ENCODE measurements at regions not wholly inside any gene's neighbourhood (a gene's known extent, or its start where the extent isn't known, plus 50 kb on each side); places are given as distances from the start of the nearest gene placed in this dataset.
"Not testable (repeated sequence)": the region's sequence is repeated elsewhere in the genome, so short reads cannot be mapped to it uniquely, and the experiment has no call there.

DNA sequence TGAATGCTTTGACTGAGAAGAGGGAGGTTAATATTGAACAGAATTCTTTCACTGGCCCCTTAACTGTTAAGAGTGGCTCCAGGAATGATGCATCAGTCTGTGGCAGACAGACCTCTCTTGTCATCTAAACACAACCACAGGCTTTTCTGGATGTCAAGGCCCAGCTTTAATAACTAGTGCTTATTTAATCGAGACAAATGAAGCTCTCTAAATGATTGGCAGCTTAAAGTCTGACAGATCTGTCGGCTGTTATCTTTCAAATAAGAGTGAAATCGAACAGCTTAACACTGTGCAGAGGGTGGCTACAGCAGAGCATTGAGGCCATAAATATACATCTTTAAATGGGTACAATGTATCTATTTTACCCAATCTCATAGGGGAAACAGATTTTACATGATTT is 500.8 kb upstream of the PABPC4L start:
- H3K36me3 ChIP-seq (ENCODE audit: low read length): no peaks in the 10 kb centered on the region
- H3K9me2 ChIP-seq (replicated peaks; ENCODE audit: insufficient read depth, low read length): no peaks in the 10 kb centered on the region
- H3K79me2 ChIP-seq (ENCODE audit: insufficient read depth, low read length): no peaks in the 10 kb centered on the region
- H4K20me1 ChIP-seq (ENCODE audit: low read depth, low read length): no peaks in the 10 kb centered on the region
- H3K9ac ChIP-seq (ENCODE audit: low read length): no peak overlapping the region
- no peak overlapping the region for H2AFZ ChIP-seq (ENCODE audit: low read depth, low read length, severe bottlenecking)
- no peaks in the 10 kb centered on the region for H3K27me3 ChIP-seq (ENCODE audit: low read length)
- H3K4me2 ChIP-seq (ENCODE audit: low read depth, low read length, poor library complexity, severe bottlenecking): no peak overlapping the region
- no peaks in the 10 kb centered on the region for H3K9me3 ChIP-seq (ENCODE audit: insufficient read depth, low read length)
- no peaks in the 10 kb centered on the region for H3F3A ChIP-seq (ENCODE audit: insufficient read depth)
- no peak for TF ChIP-seq EZH2phosphoT487 (conservative IDR thresholded peaks at IDR 0.05; ENCODE audit: low read length)
- TF ChIP-seq, protein P1, sequence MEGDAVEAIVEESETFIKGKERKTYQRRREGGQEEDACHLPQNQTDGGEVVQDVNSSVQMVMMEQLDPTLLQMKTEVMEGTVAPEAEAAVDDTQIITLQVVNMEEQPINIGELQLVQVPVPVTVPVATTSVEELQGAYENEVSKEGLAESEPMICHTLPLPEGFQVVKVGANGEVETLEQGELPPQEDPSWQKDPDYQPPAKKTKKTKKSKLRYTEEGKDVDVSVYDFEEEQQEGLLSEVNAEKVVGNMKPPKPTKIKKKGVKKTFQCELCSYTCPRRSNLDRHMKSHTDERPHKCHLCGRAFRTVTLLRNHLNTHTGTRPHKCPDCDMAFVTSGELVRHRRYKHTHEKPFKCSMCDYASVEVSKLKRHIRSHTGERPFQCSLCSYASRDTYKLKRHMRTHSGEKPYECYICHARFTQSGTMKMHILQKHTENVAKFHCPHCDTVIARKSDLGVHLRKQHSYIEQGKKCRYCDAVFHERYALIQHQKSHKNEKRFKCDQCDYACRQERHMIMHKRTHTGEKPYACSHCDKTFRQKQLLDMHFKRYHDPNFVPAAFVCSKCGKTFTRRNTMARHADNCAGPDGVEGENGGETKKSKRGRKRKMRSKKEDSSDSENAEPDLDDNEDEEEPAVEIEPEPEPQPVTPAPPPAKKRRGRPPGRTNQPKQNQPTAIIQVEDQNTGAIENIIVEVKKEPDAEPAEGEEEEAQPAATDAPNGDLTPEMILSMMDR (IDR thresholded peaks at IDR 0.05; ENCODE audit: insufficient read depth, low read length, poor library complexity, severe bottlenecking): no peak
- no peak overlapping the region for H3K4me3 ChIP-seq (ENCODE audit: insufficient read depth, low read length, poor library complexity, severe bottlenecking)
- no peak overlapping the region for H3K27ac ChIP-seq (ENCODE audit: low read depth, low read length)

DNA sequence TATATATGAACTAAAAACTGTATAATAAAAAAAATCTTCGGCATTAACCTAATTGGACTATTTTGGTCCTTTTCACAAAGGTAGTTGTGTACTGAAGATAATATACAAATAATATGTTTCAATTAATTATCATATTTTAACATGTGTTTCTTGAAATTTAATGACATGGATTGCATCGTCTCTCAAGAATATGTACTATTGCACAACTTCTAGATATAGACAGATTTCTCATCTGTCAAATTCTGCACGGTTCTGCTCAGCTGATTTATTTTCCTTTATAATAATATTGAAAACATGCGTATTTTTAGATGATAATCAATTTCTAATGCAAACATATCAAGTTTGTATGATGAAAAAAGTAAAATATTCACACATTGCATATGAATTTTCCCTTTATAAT is 498.7 kb upstream of the PABPC4L start:
- Histone ChIP-seq H3K27me3 (ENCODE audit: low read length) (no peaks in the 10 kb centered on the region), H3K9ac (ENCODE audit: low read length) (no peak overlapping the region), H3K36me3 (ENCODE audit: low read length) (no peaks in the 10 kb centered on the region), H3K4me2 (ENCODE audit: low read depth, low read length, poor library complexity, severe bottlenecking) (no peak overlapping the region), H3K79me2 (ENCODE audit: insufficient read depth, low read length) (no peaks in the 10 kb centered on the region), H3K9me2 (replicated peaks; ENCODE audit: insufficient read depth, low read length) (no peaks in the 10 kb centered on the region), H3K4me3 (ENCODE audit: insufficient read depth, low read length, poor library complexity, severe bottlenecking) (no peak overlapping the region), H3F3A (ENCODE audit: insufficient read depth) (no peaks in the 10 kb centered on the region), H2AFZ (ENCODE audit: low read depth, low read length, severe bottlenecking) (no peak overlapping the region), H3K9me3 (ENCODE audit: insufficient read depth, low read length) (no peaks in the 10 kb centered on the region), H4K20me1 (ENCODE audit: low read depth, low read length) (no peaks in the 10 kb centered on the region), H3K27ac (ENCODE audit: low read depth, low read length) (no peak overlapping the region)
- TF ChIP-seq, protein P1 (IDR thresholded peaks at IDR 0.05; ENCODE audit: insufficient read depth, low read length, poor library complexity, severe bottlenecking): no peak
- no peak for TF ChIP-seq EZH2phosphoT487 (conservative IDR thresholded peaks at IDR 0.05; ENCODE audit: low read length)

DNA sequence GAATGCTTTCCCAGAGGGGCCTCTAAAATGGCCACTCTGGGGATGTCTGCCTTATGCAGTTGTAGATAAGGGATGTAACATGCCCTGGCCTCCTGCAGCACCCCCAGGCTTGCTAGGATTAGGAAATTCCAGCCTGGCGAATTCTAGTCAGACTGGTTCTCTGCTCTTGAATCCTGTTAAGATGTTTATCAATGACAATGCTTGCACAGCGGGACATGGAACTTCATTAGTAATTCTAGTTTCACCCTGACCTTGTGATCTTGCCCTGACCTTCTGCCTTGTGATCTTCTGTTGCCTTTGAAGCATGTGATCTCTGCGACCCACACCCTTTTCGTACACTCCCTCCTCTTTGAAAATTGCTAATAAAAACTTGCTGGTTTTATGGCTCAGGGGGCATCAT is 497.2 kb upstream of the PABPC4L start:
- not testable (repeated sequence) for H3K9ac ChIP-seq (ENCODE audit: low read length); H2AFZ ChIP-seq (ENCODE audit: low read depth, low read length, severe bottlenecking); H3K9me2 ChIP-seq (replicated peaks; ENCODE audit: insufficient read depth, low read length); H4K20me1 ChIP-seq (ENCODE audit: low read depth, low read length); H3K4me2 ChIP-seq (ENCODE audit: low read depth, low read length, poor library complexity, severe bottlenecking); H3K27ac ChIP-seq (ENCODE audit: low read depth, low read length); H3K4me3 ChIP-seq (ENCODE audit: insufficient read depth, low read length, poor library complexity, severe bottlenecking); H3K79me2 ChIP-seq (ENCODE audit: insufficient read depth, low read length); H3K36me3 ChIP-seq (ENCODE audit: low read length); H3K9me3 ChIP-seq (ENCODE audit: insufficient read depth, low read length); H3F3A ChIP-seq (ENCODE audit: insufficient read depth); H3K27me3 ChIP-seq (ENCODE audit: low read length)

DNA sequence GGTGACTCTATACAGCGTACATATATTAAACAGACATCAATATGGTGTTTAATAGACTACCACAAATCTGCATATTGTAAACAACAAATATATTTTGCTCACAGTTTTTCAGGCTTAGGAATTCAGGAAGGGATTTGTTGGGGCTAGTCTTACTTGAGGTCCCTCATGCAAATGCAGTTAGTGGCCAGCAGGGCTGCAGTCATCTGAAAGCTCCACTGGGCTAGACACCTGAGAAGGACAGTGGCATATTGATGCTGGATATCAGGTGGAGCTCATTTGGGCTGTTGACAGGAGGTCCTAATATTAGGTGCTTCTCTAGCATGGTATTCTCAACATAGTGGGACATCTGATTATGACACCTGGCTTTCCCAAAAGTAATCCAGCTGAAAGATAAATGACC is 493.8 kb upstream of the PABPC4L start:
- H2AFZ ChIP-seq (ENCODE audit: low read depth, low read length, severe bottlenecking): no peak overlapping the region
- H3K27ac ChIP-seq (ENCODE audit: low read depth, low read length): no peak overlapping the region
- no peaks in the 10 kb centered on the region for H3K9me3 ChIP-seq (ENCODE audit: insufficient read depth, low read length)
- no peaks in the 10 kb centered on the region for H3F3A ChIP-seq (ENCODE audit: insufficient read depth)
- no peak for TF ChIP-seq EZH2phosphoT487 (conservative IDR thresholded peaks at IDR 0.05; ENCODE audit: low read length)
- TF ChIP-seq, protein P1 (IDR thresholded peaks at IDR 0.05; ENCODE audit: insufficient read depth, low read length, poor library complexity, severe bottlenecking): no peak
- H3K4me3 ChIP-seq (ENCODE audit: insufficient read depth, low read length, poor library complexity, severe bottlenecking): no peak overlapping the region
- no peaks in the 10 kb centered on the region for H3K9me2 ChIP-seq (replicated peaks; ENCODE audit: insufficient read depth, low read length)
- no peak overlapping the region for H3K4me2 ChIP-seq (ENCODE audit: low read depth, low read length, poor library complexity, severe bottlenecking)
- no peaks in the 10 kb centered on the region for H3K79me2 ChIP-seq (ENCODE audit: insufficient read depth, low read length)
- H4K20me1 ChIP-seq (ENCODE audit: low read depth, low read length): no peaks in the 10 kb centered on the region
- H3K27me3 ChIP-seq (ENCODE audit: low read length): no peaks in the 10 kb centered on the region
- H3K36me3 ChIP-seq (ENCODE audit: low read length): no peaks in the 10 kb centered on the region
- H3K9ac ChIP-seq (ENCODE audit: low read length): no peak overlapping the region

All from SU-DHL-6 (cell line).